ENCODE measurements at regions not wholly inside any gene's neighbourhood (a gene's known extent, or its start where the extent isn't known, plus 50 kb on each side); places are given as distances from the start of the nearest gene placed in this dataset.

- no peak for DNase-seq (ENCODE audit: low read depth)
- H3K4me3 ChIP-seq (ENCODE audit: low read length) = no peak overlapping the region
- no peak for TF ChIP-seq CTCF (IDR thresholded peaks at IDR 0.05; ENCODE audit: insufficient read depth, low read depth, low read length, missing control alignments)
These were observed 617.5 kb upstream of the KLF12 start for GRCh38 chr13:74751739-74752138.

GRCh38 chr13:74747186-74747955 is 613.2 kb upstream of the KLF12 start:
- no peak for DNase-seq (ENCODE audit: low read depth)
- no peak for TF ChIP-seq CTCF (IDR thresholded peaks at IDR 0.05; ENCODE audit: insufficient read depth, low read depth, low read length, missing control alignments)
- no peak overlapping the region for H3K4me3 ChIP-seq (ENCODE audit: low read length)

- no peak for DNase-seq (ENCODE audit: low read depth)
- H3K4me3 ChIP-seq (ENCODE audit: low read length) = no peak overlapping the region
- no peak for TF ChIP-seq CTCF (IDR thresholded peaks at IDR 0.05; ENCODE audit: insufficient read depth, low read depth, low read length, missing control alignments)
These were observed 609.8 kb upstream of the KLF12 start for GRCh38 chr13:74743992-74744391.

- TF ChIP-seq CTCF (IDR thresholded peaks at IDR 0.05; ENCODE audit: insufficient read depth, low read depth, low read length, missing control alignments) = no peak
- no peak for DNase-seq (ENCODE audit: low read depth)
- no peak overlapping the region for H3K4me3 ChIP-seq (ENCODE audit: low read length)
These were observed 607.5 kb upstream of the KLF12 start for GRCh38 chr13:74741732-74742131.

GRCh38 chr13:74732736-74733385 is 598.7 kb upstream of the KLF12 start:
- peak; percentile 31 for DNase-seq (ENCODE audit: low read depth)
- no peak for TF ChIP-seq CTCF (IDR thresholded peaks at IDR 0.05; ENCODE audit: insufficient read depth, low read depth, low read length, missing control alignments)
- H3K4me3 ChIP-seq (ENCODE audit: low read length) = no peak overlapping the region

- no peak overlapping the region for H3K4me3 ChIP-seq (ENCODE audit: low read length)
- TF ChIP-seq CTCF (IDR thresholded peaks at IDR 0.05; ENCODE audit: insufficient read depth, low read depth, low read length, missing control alignments) = no peak
- DNase-seq (ENCODE audit: low read depth) = no peak
These were observed 597.5 kb upstream of the KLF12 start for GRCh38 chr13:74731731-74732130.
